Superior temporal gyrus (tissue), 1 donor: ENCODE measurements at regions not wholly inside any gene's neighbourhood (a gene's known extent, or its start where the extent isn't known, plus 50 kb on each side); places are given as distances from the start of the nearest gene placed in this dataset.
"Not testable (repeated sequence)": the region's sequence is repeated elsewhere in the genome, so short reads cannot be mapped to it uniquely, and the experiment has no call there.

Source experiments
- DNase-seq: peaks from one replicate; pipeline ENCODE4 v3.0.0-alpha.2; 2016; ENCODE audit errors: extremely low spot score

GRCh38 chr5:97923997-97924396 is 741.0 kb upstream of the RIOK2 start:
- no peak for DNase-seq

GRCh38 chr5:97929383-97929782 is 746.3 kb upstream of the RIOK2 start:
- no peak for DNase-seq

GRCh38 chr5:97931829-97932228 is 748.8 kb upstream of the RIOK2 start:
- DNase-seq: no peak

GRCh38 chr5:97936231-97936630 is 753.2 kb upstream of the RIOK2 start:
- DNase-seq: peak; percentile 52

- DNase-seq: no peak
These were observed 754.8 kb upstream of the RIOK2 start for GRCh38 chr5:97937846-97938245.

GRCh38 chr5:97943036-97943435 is 760.0 kb upstream of the RIOK2 start:
- DNase-seq: no peak

GRCh38 chr5:97951139-97951538 is 768.1 kb upstream of the RIOK2 start:
- no peak for DNase-seq

GRCh38 chr5:97955450-97955849 is 772.4 kb upstream of the RIOK2 start:
- no peak for DNase-seq

- no peak for DNase-seq
These were observed 784.2 kb upstream of the RIOK2 start for GRCh38 chr5:97967292-97967691.

- no peak for DNase-seq
These were observed 785.3 kb upstream of the RIOK2 start for GRCh38 chr5:97968346-97968745.

GRCh38 chr5:97979740-97980139 is 793.7 kb upstream of the RGMB start:
- peak; percentile 50 for DNase-seq

- DNase-seq: no peak
These were observed 793.2 kb upstream of the RGMB start for GRCh38 chr5:97980291-97980690.

- DNase-seq: no peak
These were observed 787.4 kb upstream of the RGMB start for GRCh38 chr5:97986069-97986468.

- DNase-seq: no peak
These were observed 782.2 kb upstream of the RGMB start for GRCh38 chr5:97991236-97991635.

- DNase-seq: peak; percentile 96
These were observed 774.5 kb upstream of the RGMB start for GRCh38 chr5:97998941-97999340.

- DNase-seq: no peak
These were observed 769.0 kb upstream of the RGMB start for GRCh38 chr5:98004463-98004862.

- DNase-seq: no peak
These were observed 756.7 kb upstream of the RGMB start for GRCh38 chr5:98016771-98017170.

GRCh38 chr5:98030273-98030672 is 743.2 kb upstream of the RGMB start:
- DNase-seq: not testable (repeated sequence)

GRCh38 chr5:98031036-98031435 is 742.4 kb upstream of the RGMB start:
- DNase-seq: not testable (repeated sequence)

GRCh38 chr5:98031496-98031895 is 742.0 kb upstream of the RGMB start:
- DNase-seq: no peak

- DNase-seq: no peak
These were observed 741.5 kb upstream of the RGMB start for GRCh38 chr5:98031926-98032325.

- DNase-seq: no peak
These were observed 731.8 kb upstream of the RGMB start for GRCh38 chr5:98041661-98042060.

- no peak for DNase-seq
These were observed 730.9 kb upstream of the RGMB start for GRCh38 chr5:98042521-98042920.

GRCh38 chr5:98042961-98043360 is 730.5 kb upstream of the RGMB start:
- DNase-seq: no peak

GRCh38 chr5:98050583-98050982 is 722.9 kb upstream of the RGMB start:
- DNase-seq: no peak
